ENCODE measurements at regions not wholly inside any gene's neighbourhood (a gene's known extent, or its start where the extent isn't known, plus 50 kb on each side); places are given as distances from the start of the nearest gene placed in this dataset.

GRCh38 chr6:150544793-150545192 is 54.9 kb upstream of the PLEKHG1 start:
- no peak for DNase-seq (ENCODE audit: low read depth)
- H3K4me3 ChIP-seq (ENCODE audit: low read depth, low read length), result no peak overlapping the region
- no peak for TF ChIP-seq CTCF (IDR thresholded peaks at IDR 0.05; ENCODE audit: control insufficient read depth, extremely low read depth, insufficient read depth)

- DNase-seq (ENCODE audit: low read depth), result no peak
- TF ChIP-seq CTCF (IDR thresholded peaks at IDR 0.05; ENCODE audit: control insufficient read depth, extremely low read depth, insufficient read depth), result no peak
- no peak overlapping the region for H3K4me3 ChIP-seq (ENCODE audit: low read depth, low read length)
Observed at GRCh38 chr6:150546457-150546856, 53.2 kb upstream of the PLEKHG1 start.

GRCh38 chr6:150547502-150548222 is 52.0 kb upstream of the PLEKHG1 start:
- no peak overlapping the region for H3K4me3 ChIP-seq (ENCODE audit: low read depth, low read length)
- TF ChIP-seq CTCF (IDR thresholded peaks at IDR 0.05; ENCODE audit: control insufficient read depth, extremely low read depth, insufficient read depth), result no peak
- no peak for DNase-seq (ENCODE audit: low read depth)

- DNase-seq (ENCODE audit: low read depth), result no peak
- H3K4me3 ChIP-seq (ENCODE audit: low read depth, low read length), result no peak overlapping the region
- TF ChIP-seq CTCF (IDR thresholded peaks at IDR 0.05; ENCODE audit: control insufficient read depth, extremely low read depth, insufficient read depth), result no peak
Observed at GRCh38 chr6:150548330-150548729, 51.4 kb upstream of the PLEKHG1 start.

- no peak for TF ChIP-seq CTCF (IDR thresholded peaks at IDR 0.05; ENCODE audit: control insufficient read depth, extremely low read depth, insufficient read depth)
- DNase-seq (ENCODE audit: low read depth), result no peak
- no peak overlapping the region for H3K4me3 ChIP-seq (ENCODE audit: low read depth, low read length)
Observed at GRCh38 chr6:150549007-150549406, 50.7 kb upstream of the PLEKHG1 start.

GRCh38 chr6:150549674-150550101 is 50.0 kb upstream of the PLEKHG1 start:
- no peak for TF ChIP-seq CTCF (IDR thresholded peaks at IDR 0.05; ENCODE audit: control insufficient read depth, extremely low read depth, insufficient read depth)
- H3K4me3 ChIP-seq (ENCODE audit: low read depth, low read length), result no peak overlapping the region
- no peak for DNase-seq (ENCODE audit: low read depth)

Data from LNCaP clone FGC (cell line).